Caco-2 (cell line): ENCODE measurements at regions not wholly inside any gene's neighbourhood (a gene's known extent, or its start where the extent isn't known, plus 50 kb on each side); places are given as distances from the start of the nearest gene placed in this dataset.
A peak's percentile ranks its signal among the peaks of the same experiment; 100 is the strongest.

Source experiments
- BruUV-seq: library from RNA; stranded (reverse); fragments of 400-500 nt; replicated peaks from 2 replicates; lab custom pipeline; 2021; lab: Mats Ljungman, UMichigan
- CTCF ChIA-PET: fragments of 300-600 bp; sonication (Branson Sonifier 250); formaldehyde crosslinking; loops from one replicate; lab custom pipeline; 2022; ENCODE audit warnings: antibody characterized with exemption; lab: Charles Lee
- POLR2A ChIA-PET: fragments of 300-600 bp; sonication (Branson Sonifier 250); formaldehyde crosslinking; loops from one replicate; lab custom pipeline; 2022; ENCODE audit warnings: antibody characterized with exemption; lab: Charles Lee
- DNase-seq, 2 experiments: peaks; one replicate each; pipeline versions ENCODE4 v3.0.0 to v3.0.0-alpha.2; 2020 to 2022
- H3K27me3 ChIP-seq: replicated peaks from 2 replicates; pipeline ENCODE4 v1.6.0; 2011; ENCODE audit warnings: low read length; ENCODE audit not compliant: control insufficient read depth, insufficient read depth
- H3K36me3 ChIP-seq: 2 replicates; pipeline ENCODE4 v1.5.1; 2011; ENCODE audit warnings: low read length; ENCODE audit not compliant: control insufficient read depth, insufficient read depth
- H3K4me1 ChIP-seq: fragments of 250-450 bp; sonication (Bioruptor Pico); 2 replicates; pipeline ENCODE4 v1.5.1; 2020; ENCODE audit warnings: mild to moderate bottlenecking
- H3K4me3 ChIP-seq: 2 replicates; pipeline ENCODE4 v1.5.1; 2011; ENCODE audit warnings: low read depth, mild to moderate bottlenecking, control low read depth, low read length
- H3K9me3 ChIP-seq: fragments of 250-450 bp; sonication (Bioruptor Pico); 2 replicates; pipeline ENCODE4 v1.5.1; 2020; ENCODE audit warnings: mild to moderate bottlenecking, moderate library complexity
- H3K27ac Mint-ChIP-seq: one replicate; pipeline ENCODE4 v1.8.0; 2022; ENCODE audit warnings: mixed read lengths; ENCODE audit not compliant: unreplicated experiment
- H3K27me3 Mint-ChIP-seq: one replicate; pipeline ENCODE4 v1.8.0; 2022; ENCODE audit warnings: mixed read lengths; ENCODE audit not compliant: insufficient read depth, unreplicated experiment
- H3K36me3 Mint-ChIP-seq: one replicate; pipeline ENCODE4 v1.8.0; 2022; ENCODE audit warnings: mild to moderate bottlenecking, mixed read lengths; ENCODE audit not compliant: insufficient read depth, unreplicated experiment
- H3K4me1 Mint-ChIP-seq: one replicate; pipeline ENCODE4 v1.8.0; 2022; ENCODE audit warnings: low read depth, mixed read lengths; ENCODE audit not compliant: unreplicated experiment
- H3K4me3 Mint-ChIP-seq: one replicate; pipeline ENCODE4 v1.8.0; 2022; ENCODE audit warnings: mild to moderate bottlenecking, moderate library complexity, mixed read lengths; ENCODE audit not compliant: unreplicated experiment
- H3K9me3 Mint-ChIP-seq: one replicate; pipeline ENCODE4 v1.8.0; 2022; ENCODE audit warnings: mixed read lengths; ENCODE audit not compliant: unreplicated experiment
- intact Hi-C: fragments of 100-400 bp; cut with micrococcal nuclease; formaldehyde crosslinking; loops from one replicate; pipeline ENCODE4 v1.10.0; 2022; ENCODE audit not compliant: unreplicated experiment
- TF ChIP-seq, protein P1 (sequence below), 2 experiments: fragments of 200-600 bp in 1 of 2; IDR thresholded peaks; 1 replicate in 1 of 2; 2 replicates in 1 of 2; pipeline versions ENCODE4 v1.5.1 to v1.8.0; 2011 to 2022; ENCODE audit warnings: antibody characterized with exemption in 1 of 2, control low read depth in 1 of 2, inconsistent platforms in 1 of 2, low read depth in 1 of 2, low read length in 1 of 2, mild to moderate bottlenecking in 1 of 2, moderate library complexity in 1 of 2; ENCODE audit not compliant: insufficient read depth in 1 of 2, severe bottlenecking in 1 of 2, unreplicated experiment in 1 of 2

DNA sequence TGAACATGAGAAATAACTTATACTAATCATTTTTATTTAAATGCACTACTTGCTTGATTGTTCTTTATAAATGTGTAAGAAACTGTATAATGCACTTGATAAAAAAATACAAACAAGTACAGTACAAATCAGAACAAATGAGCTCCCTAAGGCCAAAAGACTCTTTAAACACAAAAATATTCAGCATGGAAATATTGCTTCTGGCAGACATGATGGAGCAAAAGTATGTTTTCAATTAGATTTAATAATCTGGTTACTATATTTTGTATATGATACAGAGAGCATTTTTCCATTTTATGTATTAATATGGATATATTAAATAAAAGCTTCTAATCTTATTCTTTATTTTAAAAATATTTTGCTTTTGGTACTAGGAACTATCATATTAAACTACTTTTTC is 800.2 kb upstream of the LRFN5 start:
- H3K36me3 Mint-ChIP-seq, result no peaks in the 10 kb centered on the region
- H3K4me1 Mint-ChIP-seq, result no peaks in the 10 kb centered on the region
- Histone ChIP-seq H3K36me3 (no peaks in the 10 kb centered on the region), H3K4me3 (no peak overlapping the region), H3K27me3 (no peaks in the 10 kb centered on the region), H3K9me3 (0 out of 2 replicates have a peak, but pooled peaks cover 7% of the 10 kb centered on the region), H3K4me1 (no peaks in the 10 kb centered on the region)
- H3K4me3 Mint-ChIP-seq, result no peak overlapping the region
- H3K27me3 Mint-ChIP-seq, result no peaks in the 10 kb centered on the region
- POLR2A ChIA-PET, result no interaction called here
- intact Hi-C loops, result no loop called here
- H3K9me3 Mint-ChIP-seq, result peaks cover 7% of the 10 kb centered on the region
- no peak overlapping the region for H3K27ac Mint-ChIP-seq
- CTCF ChIA-PET, result no interaction called here
- TF ChIP-seq, protein P1, sequence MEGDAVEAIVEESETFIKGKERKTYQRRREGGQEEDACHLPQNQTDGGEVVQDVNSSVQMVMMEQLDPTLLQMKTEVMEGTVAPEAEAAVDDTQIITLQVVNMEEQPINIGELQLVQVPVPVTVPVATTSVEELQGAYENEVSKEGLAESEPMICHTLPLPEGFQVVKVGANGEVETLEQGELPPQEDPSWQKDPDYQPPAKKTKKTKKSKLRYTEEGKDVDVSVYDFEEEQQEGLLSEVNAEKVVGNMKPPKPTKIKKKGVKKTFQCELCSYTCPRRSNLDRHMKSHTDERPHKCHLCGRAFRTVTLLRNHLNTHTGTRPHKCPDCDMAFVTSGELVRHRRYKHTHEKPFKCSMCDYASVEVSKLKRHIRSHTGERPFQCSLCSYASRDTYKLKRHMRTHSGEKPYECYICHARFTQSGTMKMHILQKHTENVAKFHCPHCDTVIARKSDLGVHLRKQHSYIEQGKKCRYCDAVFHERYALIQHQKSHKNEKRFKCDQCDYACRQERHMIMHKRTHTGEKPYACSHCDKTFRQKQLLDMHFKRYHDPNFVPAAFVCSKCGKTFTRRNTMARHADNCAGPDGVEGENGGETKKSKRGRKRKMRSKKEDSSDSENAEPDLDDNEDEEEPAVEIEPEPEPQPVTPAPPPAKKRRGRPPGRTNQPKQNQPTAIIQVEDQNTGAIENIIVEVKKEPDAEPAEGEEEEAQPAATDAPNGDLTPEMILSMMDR (IDR thresholded peaks at IDR 0.05; ENCODE audit: insufficient read depth in 1 of 2, low read depth in 1 of 2, low read length in 1 of 2, severe bottlenecking in 1 of 2, unreplicated experiment in 1 of 2), result no peak
- BruUV-seq, result no TSS peak
- no peak for DNase-seq

DNA sequence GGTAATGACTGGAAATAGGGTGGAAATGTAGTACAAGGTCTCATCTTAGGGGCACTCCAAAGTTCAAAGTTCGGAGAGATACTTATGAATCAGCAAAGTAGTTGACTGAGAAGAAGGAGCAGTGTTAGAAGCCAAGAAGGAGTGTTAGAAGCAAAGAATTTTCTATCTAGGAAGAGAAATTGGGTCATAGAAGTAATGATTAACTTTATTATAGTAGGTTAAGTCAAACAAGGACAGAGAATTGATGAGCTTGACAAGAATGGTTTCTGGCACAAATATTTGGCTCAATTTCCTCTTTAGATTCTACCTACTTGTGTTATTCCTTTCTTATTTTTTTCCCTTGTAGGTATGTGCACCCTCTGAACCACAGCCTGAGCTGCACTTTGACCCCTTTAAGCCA is 810.5 kb upstream of the LRFN5 start:
- no TSS peak for BruUV-seq
- POLR2A ChIA-PET, result no interaction called here
- Mint-ChIP-seq H3K4me3 (no peak overlapping the region), H3K36me3 (no peaks in the 10 kb centered on the region), H3K27ac (no peak overlapping the region), H3K9me3 (peaks cover 36% of the 10 kb centered on the region), H3K27me3 (no peaks in the 10 kb centered on the region), H3K4me1 (peaks cover 9% of the 10 kb centered on the region)
- Histone ChIP-seq H3K36me3 (no peaks in the 10 kb centered on the region), H3K4me1 (no peaks in the 10 kb centered on the region), H3K9me3 (peaks cover 4% of the 10 kb centered on the region; the same call in 1 of the 2 replicates), H3K27me3 (no peaks in the 10 kb centered on the region), H3K4me3 (no peak overlapping the region)
- TF ChIP-seq, protein P1 (IDR thresholded peaks at IDR 0.05; ENCODE audit: insufficient read depth in 1 of 2, low read depth in 1 of 2, low read length in 1 of 2, severe bottlenecking in 1 of 2, unreplicated experiment in 1 of 2), result no peak
- CTCF ChIA-PET, result no interaction called here
- no peak for DNase-seq
- intact Hi-C loops, result no loop called here

DNA sequence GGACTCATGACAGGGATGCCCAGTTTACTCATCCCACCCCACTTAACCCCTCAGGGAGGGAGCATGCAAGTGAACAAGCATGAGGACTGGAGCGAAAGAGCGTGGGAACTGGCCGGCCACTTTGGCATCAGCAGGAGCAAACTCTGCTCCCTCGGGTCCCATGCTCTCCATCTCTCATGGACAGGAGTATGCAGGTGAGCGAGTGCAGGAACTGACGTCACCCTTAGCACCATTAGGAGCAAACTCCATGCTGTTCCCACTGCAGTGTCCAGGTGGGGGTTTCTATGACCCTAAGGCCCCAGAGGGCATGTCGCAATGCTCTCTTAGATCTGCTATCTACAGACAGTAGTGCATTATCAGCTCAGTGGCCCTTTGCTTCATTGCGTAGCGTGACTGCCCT is 821.8 kb upstream of the LRFN5 start:
- BruUV-seq, result no TSS peak
- H3K27ac Mint-ChIP-seq, result no peak overlapping the region

More for the DNA sequence above, 821.8 kb upstream of the LRFN5 start:
- Histone ChIP-seq H3K36me3 (no peaks in the 10 kb centered on the region), H3K9me3 (0 out of 2 replicates have a peak, but pooled peaks cover 6% of the 10 kb centered on the region), H3K4me1 (no peaks in the 10 kb centered on the region), H3K27me3 (no peaks in the 10 kb centered on the region), H3K4me3 (no peak overlapping the region)
- DNase-seq, result peak in 1 of 2 experiments; percentile 4
- TF ChIP-seq, protein P1 (IDR thresholded peaks at IDR 0.05; ENCODE audit: insufficient read depth in 1 of 2, low read depth in 1 of 2, low read length in 1 of 2, severe bottlenecking in 1 of 2, unreplicated experiment in 1 of 2), result no peak
- Mint-ChIP-seq H3K27me3 (no peaks in the 10 kb centered on the region), H3K4me1 (no peaks in the 10 kb centered on the region), H3K9me3 (peaks cover 11% of the 10 kb centered on the region), H3K4me3 (no peak overlapping the region), H3K36me3 (no peaks in the 10 kb centered on the region)
- ChIA-PET POLR2A (no interaction called here), CTCF (no interaction called here)
- intact Hi-C loops, result no loop called here
